GM21423 (cell line): ENCODE measurements at regions not wholly inside any gene's neighbourhood (a gene's known extent, or its start where the extent isn't known, plus 50 kb on each side); places are given as distances from the start of the nearest gene placed in this dataset.

Experiments
- ATAC-seq: cut with Tn5 transposase; IDR thresholded peaks from one replicate; pipeline ENCODE4 v1.9.1; 2021; ENCODE audit warnings: mild to moderate bottlenecking, moderate library complexity; ENCODE audit not compliant: unreplicated experiment

DNA sequence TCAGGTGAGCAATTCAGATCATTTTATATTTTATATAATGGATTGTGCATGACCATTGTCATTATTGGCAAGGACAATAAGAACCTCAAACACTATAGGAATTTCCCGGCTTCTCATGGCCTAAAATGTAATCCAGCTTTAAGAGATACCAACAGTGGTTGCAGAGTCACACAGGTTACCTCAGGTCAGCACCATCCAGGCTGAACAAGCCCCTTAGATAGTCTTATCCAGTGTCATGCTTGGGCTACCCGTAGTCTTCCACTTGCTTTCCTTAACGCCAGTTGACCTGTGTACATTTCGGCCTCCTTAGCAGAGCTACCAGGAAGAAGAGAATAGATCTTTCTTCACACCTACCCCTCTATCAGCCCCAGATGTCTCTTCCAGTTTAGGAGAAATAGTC, 293.3 kb upstream of the SYT4 start:
- ATAC-seq, result no peak

GRCh38 chr18:43571078-43571689, 293.9 kb upstream of the SYT4 start:
- peak; percentile 60 for ATAC-seq

- no peak for ATAC-seq
Measured at GRCh38 chr18:43572163-43572562, 294.9 kb upstream of the SYT4 start.

DNA sequence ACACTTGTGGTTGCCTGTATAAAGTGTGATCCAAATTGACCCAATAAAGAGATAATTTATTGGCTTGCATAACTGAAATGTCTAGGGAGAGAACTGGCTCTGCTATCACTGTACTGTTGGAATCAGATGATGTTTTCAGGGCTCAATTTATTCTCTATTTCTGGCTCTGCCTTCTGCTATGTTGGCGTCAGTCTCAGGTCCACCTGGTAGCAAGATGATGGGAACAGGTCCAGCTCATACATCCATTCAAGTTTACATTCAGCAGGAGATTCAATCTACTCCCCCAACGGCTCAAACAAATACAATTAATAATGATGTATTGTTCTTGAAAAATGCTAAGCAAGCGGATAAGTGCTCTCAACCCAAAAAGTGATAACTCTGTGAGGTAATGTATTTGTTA, 297.7 kb upstream of the SYT4 start:
- ATAC-seq, result no peak

GRCh38 chr18:43578211-43578610, 300.9 kb upstream of the SYT4 start:
- ATAC-seq, result no peak

GRCh38 chr18:43578706-43579105, 301.4 kb upstream of the SYT4 start:
- no peak for ATAC-seq

DNA sequence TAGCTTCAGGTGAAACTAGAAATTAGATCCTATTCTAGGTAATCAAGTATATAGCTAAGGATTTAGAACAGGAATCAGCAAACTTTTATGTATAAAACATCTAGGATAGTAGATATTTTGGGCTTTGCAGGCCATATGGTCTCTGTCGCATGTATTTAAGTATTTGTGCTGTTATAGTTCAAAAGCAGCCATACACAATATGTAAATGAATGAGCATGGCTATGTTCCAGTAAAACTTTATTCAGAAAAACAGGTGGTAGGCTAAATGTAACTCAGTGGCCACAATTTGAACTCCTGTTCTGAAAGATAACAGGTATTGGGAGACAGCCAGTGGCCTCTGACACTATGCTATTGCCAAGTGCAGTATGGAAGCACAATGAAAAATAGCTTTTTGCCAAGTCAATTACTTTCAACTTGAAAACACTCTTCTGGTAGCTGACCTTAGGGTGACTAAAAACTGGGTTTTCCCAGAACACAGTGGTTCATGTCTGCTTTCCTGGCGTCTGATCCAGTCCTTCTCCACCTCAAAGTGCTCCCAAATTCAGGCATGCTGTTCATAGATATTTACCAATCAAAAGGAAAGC, 304.7 kb upstream of the SYT4 start:
- ATAC-seq, result no peak

DNA sequence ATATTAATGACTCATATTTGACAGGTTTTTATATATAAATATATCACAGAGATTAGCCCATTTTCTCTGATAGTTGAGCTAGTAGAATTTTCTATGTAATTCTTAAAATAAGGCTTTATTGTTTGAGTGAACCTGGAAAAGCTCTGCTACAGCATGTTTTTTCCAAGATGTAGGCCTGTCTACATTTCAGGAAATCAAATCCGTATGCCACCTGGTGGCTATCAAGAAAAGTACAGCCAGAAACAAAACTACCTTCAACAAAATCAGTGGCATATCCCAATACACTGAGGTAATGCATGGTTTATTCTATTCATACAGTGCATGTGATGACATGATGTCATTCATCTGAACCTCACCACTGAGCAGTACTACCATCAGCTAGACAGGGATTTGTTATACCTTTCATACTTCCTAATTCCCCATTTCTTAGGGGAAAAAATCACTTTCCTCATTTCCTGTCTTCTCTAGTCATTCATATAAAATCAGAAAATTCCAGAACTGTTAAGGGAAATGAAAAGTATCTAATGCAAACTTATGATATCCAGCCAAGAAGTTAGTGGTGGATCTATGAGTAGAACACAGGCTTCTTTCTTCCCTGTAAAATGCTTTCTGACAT, 310.4 kb upstream of the SYT4 start:
- peak; percentile 60 for ATAC-seq

GRCh38 chr18:43588838-43589237, 311.5 kb upstream of the SYT4 start:
- no peak for ATAC-seq

- ATAC-seq, result no peak
Measured at GRCh38 chr18:43589611-43590151, 312.4 kb upstream of the SYT4 start.

- no peak for ATAC-seq
Measured at GRCh38 chr18:43590182-43590903, 313.1 kb upstream of the SYT4 start.

DNA sequence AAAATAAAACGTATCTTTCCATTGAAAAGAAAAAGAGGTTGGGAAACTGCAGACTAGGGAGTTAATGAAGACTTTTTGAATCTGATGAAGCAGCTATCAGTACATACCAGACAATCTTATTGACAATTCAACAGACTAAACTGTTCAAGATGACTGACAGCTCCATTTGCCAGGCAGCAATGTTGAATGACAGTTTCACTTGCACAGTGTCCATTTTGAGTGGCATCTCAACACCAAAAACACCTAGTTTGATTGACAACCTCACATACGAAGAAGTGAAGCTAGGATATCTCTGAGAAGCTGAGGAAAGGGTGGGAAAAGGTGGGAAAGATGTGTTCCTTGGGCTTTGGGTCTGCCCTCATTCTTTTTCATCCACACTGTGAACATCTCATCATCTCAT, 315.0 kb upstream of the SYT4 start:
- ATAC-seq, result no peak

GRCh38 chr18:43596105-43596712, 318.9 kb upstream of the SYT4 start:
- ATAC-seq, result peak; percentile 77

GRCh38 chr18:43601432-43601831, 324.1 kb upstream of the SYT4 start:
- ATAC-seq, result no peak

- no peak for ATAC-seq
Measured at GRCh38 chr18:43605224-43605623, 327.9 kb upstream of the SYT4 start.

DNA sequence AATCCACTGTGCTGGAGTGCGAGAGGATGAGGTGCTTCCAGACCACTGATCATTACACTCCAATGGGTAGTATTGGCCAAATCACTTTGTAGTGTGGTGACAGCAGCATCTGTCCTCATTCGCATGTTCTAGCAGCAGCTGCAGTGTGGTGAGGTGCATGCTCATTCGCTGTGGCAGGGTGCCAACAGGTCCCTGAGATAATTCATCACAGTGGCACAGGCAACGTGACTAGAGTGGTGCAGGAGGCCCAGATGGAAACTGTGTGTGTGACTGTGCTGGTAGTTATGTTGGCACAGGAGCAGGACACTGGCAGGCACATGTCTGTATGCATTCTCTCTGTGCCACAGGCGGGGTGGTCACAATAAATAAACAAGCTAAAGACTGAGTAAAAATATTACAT, 329.5 kb upstream of the SYT4 start:
- ATAC-seq, result no peak

DNA sequence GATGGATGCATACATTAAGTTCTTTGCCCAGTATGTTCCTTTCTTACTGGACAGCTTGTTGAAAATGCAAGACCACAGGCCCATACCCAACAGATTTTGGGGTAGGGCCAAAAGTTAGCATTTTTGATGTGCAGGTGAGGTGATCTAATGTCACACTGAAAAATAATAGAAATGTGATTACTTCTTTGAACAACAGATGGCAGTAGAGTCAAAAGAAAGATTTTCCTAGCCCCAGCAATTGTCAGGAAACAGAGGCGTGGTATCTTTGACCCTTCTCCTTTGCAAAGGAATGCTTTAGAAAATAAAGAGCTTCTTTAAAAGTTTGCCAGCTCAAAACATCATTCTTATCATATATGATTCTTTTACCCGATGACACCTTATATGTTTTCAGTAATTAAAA, 343.6 kb upstream of the SYT4 start:
- ATAC-seq, result peak; percentile 88

DNA sequence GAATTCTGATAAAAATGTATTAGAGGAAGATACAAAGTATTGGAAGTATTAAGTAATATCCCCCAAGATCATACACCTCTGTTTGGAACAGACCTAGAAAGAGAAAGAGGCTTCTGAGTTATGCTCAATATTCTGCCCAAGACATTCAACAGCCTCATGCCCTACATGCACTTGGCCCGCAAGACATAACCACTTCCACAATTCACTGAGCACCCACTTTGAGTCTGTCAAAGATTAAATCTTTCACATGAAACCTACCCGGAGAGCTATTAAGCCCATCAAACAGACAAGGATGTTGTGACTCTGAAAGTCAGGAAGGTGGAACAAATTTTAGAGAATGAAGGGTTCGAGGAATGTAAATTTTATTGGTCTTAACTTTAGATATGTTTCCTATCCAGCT, 344.7 kb upstream of the SYT4 start:
- ATAC-seq, result no peak

- ATAC-seq, result no peak
Measured at GRCh38 chr18:43625582-43625981, 348.3 kb upstream of the SYT4 start.

- no peak for ATAC-seq
Measured at GRCh38 chr18:43627848-43628530, 350.7 kb upstream of the SYT4 start.

GRCh38 chr18:43634994-43635393, 357.7 kb upstream of the SYT4 start:
- ATAC-seq, result no peak
